ENCODE measurements at regions not wholly inside any gene's neighbourhood (a gene's known extent, or its start where the extent isn't known, plus 50 kb on each side); places are given as distances from the start of the nearest gene placed in this dataset.

DNA sequence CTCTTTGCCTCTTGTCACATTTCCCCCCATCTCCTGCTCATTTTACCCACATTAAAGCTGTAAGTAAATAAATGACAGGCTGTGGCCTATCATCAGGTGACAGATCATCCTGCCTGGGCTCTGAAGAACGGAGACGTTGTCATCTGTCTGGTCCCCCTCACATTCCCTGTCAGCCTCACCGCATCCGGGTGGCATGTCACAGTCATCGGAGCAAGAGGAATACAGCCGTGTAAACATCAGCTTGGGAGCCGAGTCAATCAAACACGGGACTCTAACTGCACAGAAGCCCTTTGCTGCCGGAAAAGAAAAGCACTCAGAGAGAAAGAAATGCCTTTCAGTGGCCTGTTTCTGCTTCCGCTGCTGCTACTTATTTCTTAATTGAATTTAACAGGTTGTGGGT lies 371.9 kb upstream of the ID4 start:
- H3K36me3 ChIP-seq (replicated peaks in 1 of 2; ENCODE audit: insufficient read depth in 1 of 2, low read depth in 2 of 2) = no peaks in the 10 kb centered on the region
- ATAC-seq = no peak
- TF ChIP-seq, protein P1, sequence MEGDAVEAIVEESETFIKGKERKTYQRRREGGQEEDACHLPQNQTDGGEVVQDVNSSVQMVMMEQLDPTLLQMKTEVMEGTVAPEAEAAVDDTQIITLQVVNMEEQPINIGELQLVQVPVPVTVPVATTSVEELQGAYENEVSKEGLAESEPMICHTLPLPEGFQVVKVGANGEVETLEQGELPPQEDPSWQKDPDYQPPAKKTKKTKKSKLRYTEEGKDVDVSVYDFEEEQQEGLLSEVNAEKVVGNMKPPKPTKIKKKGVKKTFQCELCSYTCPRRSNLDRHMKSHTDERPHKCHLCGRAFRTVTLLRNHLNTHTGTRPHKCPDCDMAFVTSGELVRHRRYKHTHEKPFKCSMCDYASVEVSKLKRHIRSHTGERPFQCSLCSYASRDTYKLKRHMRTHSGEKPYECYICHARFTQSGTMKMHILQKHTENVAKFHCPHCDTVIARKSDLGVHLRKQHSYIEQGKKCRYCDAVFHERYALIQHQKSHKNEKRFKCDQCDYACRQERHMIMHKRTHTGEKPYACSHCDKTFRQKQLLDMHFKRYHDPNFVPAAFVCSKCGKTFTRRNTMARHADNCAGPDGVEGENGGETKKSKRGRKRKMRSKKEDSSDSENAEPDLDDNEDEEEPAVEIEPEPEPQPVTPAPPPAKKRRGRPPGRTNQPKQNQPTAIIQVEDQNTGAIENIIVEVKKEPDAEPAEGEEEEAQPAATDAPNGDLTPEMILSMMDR (IDR thresholded peaks at IDR 0.05) = no peak
- TF ChIP-seq POLR2A (IDR thresholded peaks at IDR 0.05) = no peak
- intact Hi-C loops (cut with DNase I) = no loop called here
- 28 to 40% methylated on average over 10 of the region's 10 CpGs for WGBS, 2 donors
- H3K27ac ChIP-seq = peak overlapping the region in 3 of 4 donors; percentile 13 to 41 (median 32)
- peak in 1 of 4 donors; percentile 5 for DNase-seq
- peaks cover 11% of the 10 kb centered on the region for H3K4me1 ChIP-seq
- no peak overlapping the region for H3K4me3 ChIP-seq
- no peaks in the 10 kb centered on the region for H3K27me3 ChIP-seq
- H3K9me3 ChIP-seq = no peaks in the 10 kb centered on the region

DNA sequence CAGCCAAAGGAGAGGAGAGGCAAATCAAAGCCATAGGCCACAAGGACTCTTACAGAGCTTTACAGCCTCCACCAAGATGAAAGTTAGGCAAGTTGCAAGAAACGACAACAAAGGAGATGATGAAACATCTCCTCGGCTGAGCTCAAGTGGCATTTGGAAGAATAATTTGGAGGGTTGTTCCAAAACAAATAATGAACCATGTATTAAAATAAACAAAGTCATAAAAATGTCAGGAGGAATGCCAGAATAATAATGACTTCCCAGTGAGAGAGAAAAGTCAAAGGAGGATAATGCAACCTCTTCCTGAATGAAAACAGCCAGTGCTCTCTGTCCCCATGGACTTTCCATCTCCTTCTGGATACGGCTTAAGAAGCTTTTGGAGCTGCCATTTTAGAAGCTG lies 371.4 kb upstream of the ID4 start:
- WGBS, 2 donors = 19 to 22% methylated on average over 3 of the region's 3 CpGs
- peak; percentile 47 for ATAC-seq
- no peak for DNase-seq
- Histone ChIP-seq H3K27ac (peak overlapping the region in 3 of 4 donors; percentile 13 to 41 (median 32)), H3K27me3 (no peaks in the 10 kb centered on the region), H3K4me1 (peaks cover 11% of the 10 kb centered on the region), H3K36me3 (replicated peaks in 1 of 2; ENCODE audit: insufficient read depth in 1 of 2, low read depth in 2 of 2) (no peaks in the 10 kb centered on the region), H3K9me3 (no peaks in the 10 kb centered on the region), H3K4me3 (no peak overlapping the region)
- intact Hi-C loops (cut with DNase I) = no loop called here
- no peak for TF ChIP-seq POLR2A (IDR thresholded peaks at IDR 0.05)
- TF ChIP-seq, protein P1 (IDR thresholded peaks at IDR 0.05) = no peak

DNA sequence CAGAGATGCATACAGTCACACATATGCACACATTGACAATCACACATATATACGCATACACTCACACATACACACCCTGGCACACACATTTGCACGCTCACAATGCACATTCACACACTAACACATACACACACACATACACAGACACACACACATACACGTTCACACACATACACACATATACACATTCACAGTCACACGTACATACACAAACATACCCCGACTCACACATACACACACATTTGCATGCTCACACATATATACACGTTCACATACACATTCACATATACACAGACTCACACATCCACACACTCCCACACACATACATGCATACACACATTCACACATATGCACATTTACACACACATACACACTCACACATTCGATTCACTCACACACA lies 366.8 kb upstream of the ID4 start:
- no peak for DNase-seq
- H3K4me3 ChIP-seq = no peak overlapping the region
- no peaks in the 10 kb centered on the region for H3K27me3 ChIP-seq
- ATAC-seq = no peak
- no peak for TF ChIP-seq POLR2A (IDR thresholded peaks at IDR 0.05)
- TF ChIP-seq, protein P1 (IDR thresholded peaks at IDR 0.05) = no peak
- peaks cover 9% of the 10 kb centered on the region for H3K4me1 ChIP-seq
- no peaks in the 10 kb centered on the region for H3K9me3 ChIP-seq
- 54 to 57% methylated on average over 7 of the region's 7 CpGs for WGBS, 2 donors
- H3K36me3 ChIP-seq (replicated peaks in 1 of 2; ENCODE audit: insufficient read depth in 1 of 2, low read depth in 2 of 2) = no peaks in the 10 kb centered on the region
- intact Hi-C loops (cut with DNase I) = no loop called here
- no peak overlapping the region for H3K27ac ChIP-seq

DNA sequence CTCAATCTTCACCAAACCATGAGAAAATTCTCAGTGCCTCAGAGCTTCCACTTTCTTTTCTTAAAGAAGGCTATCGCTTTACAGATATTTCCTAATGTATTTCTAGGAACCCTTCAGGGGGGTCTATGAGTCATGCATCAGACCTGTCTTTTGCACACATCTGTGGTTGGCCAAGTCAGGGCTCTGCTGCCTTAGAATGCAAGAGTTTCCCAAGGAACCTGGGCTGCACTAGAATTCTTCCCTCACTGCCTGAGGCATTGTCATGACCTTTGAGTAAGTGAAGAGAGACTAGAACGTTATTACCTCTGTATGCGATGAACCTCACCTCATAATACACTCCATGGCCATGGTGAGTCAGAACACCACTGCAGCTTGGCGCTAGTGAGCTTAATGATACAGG lies 365.0 kb upstream of the ID4 start:
- H3K9me3 ChIP-seq = no peaks in the 10 kb centered on the region
- no peak overlapping the region for H3K4me3 ChIP-seq
- H3K36me3 ChIP-seq (replicated peaks in 1 of 2; ENCODE audit: insufficient read depth in 1 of 2, low read depth in 2 of 2) = no peaks in the 10 kb centered on the region
- no peaks in the 10 kb centered on the region for H3K27me3 ChIP-seq
- WGBS, 2 donors = 72 to 75% methylated on average over 4 of the region's 4 CpGs
- no peak for TF ChIP-seq POLR2A (IDR thresholded peaks at IDR 0.05)
- TF ChIP-seq, protein P1 (IDR thresholded peaks at IDR 0.05) = no peak
- no peak for ATAC-seq
- intact Hi-C loops (cut with DNase I) = no loop called here
- DNase-seq = no peak
- no peak overlapping the region for H3K27ac ChIP-seq
- H3K4me1 ChIP-seq = no peaks in the 10 kb centered on the region

DNA sequence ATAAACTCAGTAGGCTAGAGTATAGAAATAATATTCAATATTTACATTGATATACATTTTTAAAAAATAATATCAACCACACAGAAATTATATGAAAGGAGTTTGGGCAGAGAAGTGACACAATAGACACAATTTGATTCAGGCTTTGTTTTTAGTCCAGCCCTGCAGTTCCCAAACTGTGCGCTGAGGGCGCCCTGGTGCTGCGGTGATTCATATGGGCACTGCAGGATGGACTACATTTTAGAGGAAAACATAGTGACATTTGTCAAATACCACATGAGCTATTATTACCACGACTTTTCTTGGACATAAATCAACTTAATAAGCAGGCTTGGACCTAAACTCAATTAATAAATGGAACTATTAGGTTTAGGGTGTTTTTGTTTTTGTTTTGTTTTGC lies 364.3 kb upstream of the ID4 start:
- H3K4me1 ChIP-seq = no peaks in the 10 kb centered on the region
- no peak for TF ChIP-seq POLR2A (IDR thresholded peaks at IDR 0.05)
- TF ChIP-seq, protein P1 (IDR thresholded peaks at IDR 0.05) = peak in 4 of 7 experiments; percentile 13 to 26 (median 21)
- no peaks in the 10 kb centered on the region for H3K27me3 ChIP-seq
- no peaks in the 10 kb centered on the region for H3K9me3 ChIP-seq
- 49 to 50% methylated on average over 4 of the region's 4 CpGs for WGBS, 2 donors
- no peak for ATAC-seq
- DNase-seq = peak in 1 of 4 donors; percentile 14
- intact Hi-C loops (cut with DNase I) = no loop called here
- H3K27ac ChIP-seq = no peak overlapping the region
- no peaks in the 10 kb centered on the region for H3K36me3 ChIP-seq (replicated peaks in 1 of 2; ENCODE audit: insufficient read depth in 1 of 2, low read depth in 2 of 2)
- H3K4me3 ChIP-seq = no peak overlapping the region
